Body of pancreas (tissue), 4 donors: ENCODE measurements at regions not wholly inside any gene's neighbourhood (a gene's known extent, or its start where the extent isn't known, plus 50 kb on each side); places are given as distances from the start of the nearest gene placed in this dataset.
"Not testable (repeated sequence)": the region's sequence is repeated elsewhere in the genome, so short reads cannot be mapped to it uniquely, and the experiment has no call there.

ENCODE experiments used
- CTCF ChIP-seq, 7 experiments: fragments of 450-650 bp in 4 of 7; fragments of 200-600 bp in 3 of 7; sonication (generic) in 3 of 7; IDR thresholded peaks; one replicate each; pipeline ENCODE4 v1.5.1; 2016 to 2019; ENCODE audit warnings: antibody characterized with exemption in 7 of 7
- POLR2A ChIP-seq, 3 donors: fragments of 450-650 bp; IDR thresholded peaks; one replicate each; pipeline ENCODE4 v1.6.1; 2016; ENCODE audit warnings: antibody characterized with exemption in 3 of 3, mild to moderate bottlenecking in 2 of 3

GRCh38 chr21:9003909-9004814 lies 1517.2 kb upstream of the TPTE start:
- not testable (repeated sequence) for TF ChIP-seq CTCF, POLR2A (IDR thresholded peaks at IDR 0.05)
